H9 (cell line): ENCODE measurements at regions not wholly inside any gene's neighbourhood (a gene's known extent, or its start where the extent isn't known, plus 50 kb on each side); places are given as distances from the start of the nearest gene placed in this dataset.

ENCODE experiments used
- DNase-seq: peaks from one replicate; pipeline ENCODE4 v3.0.0-alpha.2; 2017
- H2AFZ ChIP-seq: one replicate; pipeline ENCODE4 v1.6.1; 2013; ENCODE audit warnings: mild to moderate bottlenecking, low read length, control low read depth, moderate library complexity
- H2AK5ac ChIP-seq: 2 replicates; pipeline ENCODE4 v1.6.1; 2013; ENCODE audit warnings: low read length, control low read depth, mixed read lengths; ENCODE audit not compliant: insufficient read length
- H2BK120ac ChIP-seq: one replicate; pipeline ENCODE4 v1.6.1; 2013; ENCODE audit warnings: low read depth, mild to moderate bottlenecking, low read length, control low read depth, inconsistent platforms; ENCODE audit not compliant: poor library complexity, severe bottlenecking
- H2BK12ac ChIP-seq: 2 replicates; pipeline ENCODE4 v1.6.1; 2013; ENCODE audit warnings: low read length, control low read depth, mixed read lengths, low read depth; ENCODE audit not compliant: insufficient read length
- H2BK15ac ChIP-seq: 2 replicates; pipeline ENCODE4 v1.6.1; 2013; ENCODE audit warnings: low read depth, low read length, control low read depth
- H2BK20ac ChIP-seq: one replicate; pipeline ENCODE4 v1.6.1; 2013; ENCODE audit warnings: low read depth, mild to moderate bottlenecking, low read length, control low read depth, inconsistent platforms; ENCODE audit not compliant: poor library complexity, severe bottlenecking
- H2BK5ac ChIP-seq: 2 replicates; pipeline ENCODE4 v1.6.1; 2013; ENCODE audit warnings: low read length, control low read depth, mixed read lengths; ENCODE audit not compliant: insufficient read length
- H3K14ac ChIP-seq: 2 replicates; pipeline ENCODE4 v1.6.1; 2013; ENCODE audit warnings: low read length, control low read depth; ENCODE audit not compliant: insufficient read depth
- H3K18ac ChIP-seq: 2 replicates; pipeline ENCODE4 v1.6.1; 2013; ENCODE audit warnings: low read depth, mild to moderate bottlenecking, mixed read lengths, low read length, control low read depth; ENCODE audit not compliant: insufficient read length
- H3K23ac ChIP-seq: 2 replicates; pipeline ENCODE4 v1.6.1; 2013; ENCODE audit warnings: low read length, control low read depth, mixed read lengths, low read depth; ENCODE audit not compliant: insufficient read length
- H3K23me2 ChIP-seq: 2 replicates; pipeline ENCODE4 v1.6.1; 2013; ENCODE audit warnings: low read depth, mild to moderate bottlenecking, mixed read lengths, low read length, control low read depth; ENCODE audit not compliant: insufficient read length, poor library complexity, severe bottlenecking
- H3K27ac ChIP-seq: 2 replicates; pipeline ENCODE4 v1.5.1; 2013; ENCODE audit warnings: low read length, control low read depth, mixed read lengths, low read depth; ENCODE audit not compliant: insufficient read length
- H3K27me3 ChIP-seq: 2 replicates; pipeline ENCODE4 v1.6.1; 2013; ENCODE audit warnings: low read length, control low read depth, inconsistent platforms; ENCODE audit not compliant: insufficient read depth
- H3K4ac ChIP-seq: 2 replicates; pipeline ENCODE4 v1.6.1; 2013; ENCODE audit warnings: low read depth, mild to moderate bottlenecking, control low read depth, inconsistent platforms, low read length, moderate library complexity
- H3K4me1 ChIP-seq: 2 replicates; pipeline ENCODE4 v1.6.1; 2013; ENCODE audit warnings: low read length, control low read depth, inconsistent platforms; ENCODE audit not compliant: insufficient read depth
- H3K4me2 ChIP-seq: 2 replicates; pipeline ENCODE4 v1.6.1; 2013; ENCODE audit warnings: low read length, control low read depth, mixed read lengths; ENCODE audit not compliant: insufficient read length, insufficient read depth
- H3K56ac ChIP-seq: 2 replicates; pipeline ENCODE4 v1.6.1; 2013; ENCODE audit warnings: low read depth, mild to moderate bottlenecking, mixed read lengths, low read length, control low read depth; ENCODE audit not compliant: insufficient read length
- H3K79me1 ChIP-seq: 2 replicates; pipeline ENCODE4 v1.6.1; 2013; ENCODE audit warnings: low read depth, mild to moderate bottlenecking, moderate library complexity, low read length, control low read depth, inconsistent platforms; ENCODE audit not compliant: insufficient read depth, poor library complexity, severe bottlenecking
- H3K79me2 ChIP-seq: 2 replicates; pipeline ENCODE4 v1.6.1; 2013; ENCODE audit warnings: low read length, control low read depth, inconsistent platforms; ENCODE audit not compliant: insufficient read depth
- H3K9ac ChIP-seq: 2 replicates; pipeline ENCODE4 v1.6.1; 2013; ENCODE audit warnings: low read length, control low read depth, mixed read lengths; ENCODE audit not compliant: insufficient read length; ENCODE audit errors: extremely low read depth
- H3K9me3 ChIP-seq: one replicate; pipeline ENCODE4 v1.6.1; 2013; ENCODE audit warnings: low read depth, low read length, inconsistent platforms; ENCODE audit not compliant: control insufficient read depth
- H3T11ph ChIP-seq: one replicate; pipeline ENCODE4 v1.6.1; 2013; ENCODE audit warnings: mild to moderate bottlenecking, low read length, control low read depth, inconsistent platforms
- H4K20me1 ChIP-seq: one replicate; pipeline ENCODE4 v1.6.1; 2013; ENCODE audit not compliant: control insufficient read depth, insufficient read length, insufficient read depth
- H4K5ac ChIP-seq: 2 replicates; pipeline ENCODE4 v1.6.1; 2013; ENCODE audit warnings: low read depth, mild to moderate bottlenecking, mixed read lengths, low read length, control low read depth; ENCODE audit not compliant: insufficient read length
- H4K8ac ChIP-seq: replicated peaks from 2 replicates; pipeline ENCODE4 v1.6.1; 2013; ENCODE audit warnings: low read length, control low read depth, mixed read lengths, low read depth; ENCODE audit not compliant: insufficient read length
- H4K91ac ChIP-seq: 2 replicates; pipeline ENCODE4 v1.6.1; 2013; ENCODE audit warnings: low read depth, mild to moderate bottlenecking, moderate library complexity, mixed read lengths, low read length, control low read depth; ENCODE audit not compliant: insufficient read length
- H3K27ac Mint-ChIP-seq, 3 experiments: 2 replicates in 2 of 3; 3 replicates in 1 of 3; pipeline ENCODE4 v1.8.0; 2020 to 2021; ENCODE audit warnings: mixed read lengths in 3 of 3, mild to moderate bottlenecking in 1 of 3, moderate library complexity in 1 of 3
- H3K27me3 Mint-ChIP-seq: 2 replicates; pipeline ENCODE4 v1.8.0; 2021; ENCODE audit warnings: low read depth, mild to moderate bottlenecking, moderate library complexity, mixed read lengths
- H3K36me3 Mint-ChIP-seq, 3 experiments: 2 replicates in 2 of 3; 3 replicates in 1 of 3; pipeline ENCODE4 v1.8.0; 2020 to 2021; ENCODE audit warnings: low read depth in 3 of 3, mixed read lengths in 3 of 3; ENCODE audit not compliant: insufficient read depth in 1 of 3
- H3K4me1 Mint-ChIP-seq, 2 experiments: 2 replicates each; pipeline ENCODE4 v1.8.0; 2020; ENCODE audit warnings: mixed read lengths in 2 of 2
- H3K4me3 Mint-ChIP-seq, 2 experiments: 2 replicates in 1 of 2; 3 replicates in 1 of 2; pipeline ENCODE4 v1.8.0; 2020 to 2021; ENCODE audit warnings: mild to moderate bottlenecking in 2 of 2, mixed read lengths in 2 of 2, moderate library complexity in 1 of 2
- H3K9me3 Mint-ChIP-seq, 2 experiments: 2 replicates in 1 of 2; 3 replicates in 1 of 2; pipeline ENCODE4 v1.8.0; 2020; ENCODE audit warnings: mild to moderate bottlenecking in 2 of 2, mixed read lengths in 2 of 2, moderate library complexity in 1 of 2
- WGBS: extraction: QIAGEN DNeasy Blood & Tissue Kit; methylation state at CpG from one replicate; pipeline ENCODE4 v1.1.7; 2013; ENCODE audit warnings: missing lambda C conversion rate, low lambda C conversion rate, mixed read lengths; ENCODE audit not compliant: insufficient read length; ENCODE audit errors: extremely low coverage; 5-methylcytosine and 5-hydroxymethylcytosine counted together
- TF ChIP-seq, protein P1 (sequence below): fragments of 200-600 bp; sonication (generic); conservative IDR thresholded peaks from 3 replicates; pipeline ENCODE4 v1.8.0; 2021; ENCODE audit warnings: antibody characterized with exemption, mild to moderate bottlenecking

- Histone ChIP-seq H3T11ph (no peak overlapping the region), H3K27ac (no peak overlapping the region), H4K20me1 (no peaks in the 10 kb centered on the region), H2BK20ac (no peak overlapping the region), H4K8ac (no peak overlapping the region), H3K27me3 (no peaks in the 10 kb centered on the region), H3K56ac (no peak overlapping the region), H3K18ac (no peak overlapping the region), H3K4me1 (no peaks in the 10 kb centered on the region; the same call in 1 of the 2 replicates), H2BK5ac (no peak overlapping the region), H3K23ac (no peak overlapping the region), H4K5ac (no peak overlapping the region), H2AFZ (no peak overlapping the region), H2AK5ac (no peak overlapping the region), H3K23me2 (no peaks in the 10 kb centered on the region), H3K4ac (no peak overlapping the region), H3K9ac (no peak overlapping the region), H4K91ac (no peak overlapping the region), H2BK15ac (no peak overlapping the region), H3K4me2 (no peak overlapping the region), H3K79me1 (no peaks in the 10 kb centered on the region), H2BK120ac (no peak overlapping the region), H3K14ac (no peak overlapping the region), H3K9me3 (no peaks in the 10 kb centered on the region), H2BK12ac (no peak overlapping the region), H3K79me2 (no peaks in the 10 kb centered on the region)
- no peak for DNase-seq
- Mint-ChIP-seq H3K4me3 (no peak overlapping the region), H3K9me3 (peaks cover 15 to 19% of the 10 kb centered on the region in 2 experiments), H3K27ac (no peak overlapping the region), H3K36me3 (peaks cover 7 to 17% (median 8%) of the 10 kb centered on the region in 3 experiments), H3K27me3 (no peaks in the 10 kb centered on the region; the same call in 1 of the 2 replicates), H3K4me1 (peaks cover 12 to 16% of the 10 kb centered on the region in 2 experiments)
- no CpG with 5 or more reads among the region's 2 CpGs for whole genome bisulfite sequencing
- TF ChIP-seq, protein P1, sequence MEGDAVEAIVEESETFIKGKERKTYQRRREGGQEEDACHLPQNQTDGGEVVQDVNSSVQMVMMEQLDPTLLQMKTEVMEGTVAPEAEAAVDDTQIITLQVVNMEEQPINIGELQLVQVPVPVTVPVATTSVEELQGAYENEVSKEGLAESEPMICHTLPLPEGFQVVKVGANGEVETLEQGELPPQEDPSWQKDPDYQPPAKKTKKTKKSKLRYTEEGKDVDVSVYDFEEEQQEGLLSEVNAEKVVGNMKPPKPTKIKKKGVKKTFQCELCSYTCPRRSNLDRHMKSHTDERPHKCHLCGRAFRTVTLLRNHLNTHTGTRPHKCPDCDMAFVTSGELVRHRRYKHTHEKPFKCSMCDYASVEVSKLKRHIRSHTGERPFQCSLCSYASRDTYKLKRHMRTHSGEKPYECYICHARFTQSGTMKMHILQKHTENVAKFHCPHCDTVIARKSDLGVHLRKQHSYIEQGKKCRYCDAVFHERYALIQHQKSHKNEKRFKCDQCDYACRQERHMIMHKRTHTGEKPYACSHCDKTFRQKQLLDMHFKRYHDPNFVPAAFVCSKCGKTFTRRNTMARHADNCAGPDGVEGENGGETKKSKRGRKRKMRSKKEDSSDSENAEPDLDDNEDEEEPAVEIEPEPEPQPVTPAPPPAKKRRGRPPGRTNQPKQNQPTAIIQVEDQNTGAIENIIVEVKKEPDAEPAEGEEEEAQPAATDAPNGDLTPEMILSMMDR: no peak
Observed at GRCh38 chr7:46649876-46650275, 728.8 kb upstream of the IGFBP3 start.
